H1 (cell line): ENCODE measurements at regions not wholly inside any gene's neighbourhood (a gene's known extent, or its start where the extent isn't known, plus 50 kb on each side); places are given as distances from the start of the nearest gene placed in this dataset.

Experiments used
- BACH1 ChIP-seq: IDR thresholded peaks from 2 replicates; pipeline ENCODE4 v1.6.1; 2012; ENCODE audit warnings: low read length, improper control_type of control experiment
- CBX8 ChIP-seq: fragments of 300-800, 300-1000 bp; sonication (generic); IDR thresholded peaks from 2 replicates; pipeline ENCODE4 v1.7.1; 2016; ENCODE audit warnings: low read depth, low read length, borderline replicate concordance
- CHD2 ChIP-seq: IDR thresholded peaks from 2 replicates; pipeline ENCODE4 v1.6.1; 2012; ENCODE audit warnings: low read length, improper control_type of control experiment
- CREB1 ChIP-seq: IDR thresholded peaks from 2 replicates; pipeline ENCODE4 v1.6.1; 2012; ENCODE audit warnings: inconsistent platforms
- EZH2 ChIP-seq: fragments of 200-600 bp; sonication (generic); IDR thresholded peaks from 2 replicates; pipeline ENCODE4 v1.7.1; 2012; ENCODE audit warnings: low read depth, mild to moderate bottlenecking, moderate library complexity, low read length, inconsistent platforms; ENCODE audit not compliant: severe bottlenecking
- HDAC6 ChIP-seq: IDR thresholded peaks from one replicate; pipeline ENCODE4 v1.7.1; 2012; ENCODE audit warnings: low read depth, mild to moderate bottlenecking, inconsistent platforms, low read length, moderate library complexity
- KDM5A ChIP-seq: fragments of 200-600 bp; IDR thresholded peaks from 2 replicates; pipeline ENCODE4 v1.7.1; 2012; ENCODE audit warnings: mild to moderate bottlenecking, low read length, inconsistent platforms, mixed read lengths
- POLR2A ChIP-seq, 2 experiments: IDR thresholded peaks; 1 replicate in 1 of 2; 2 replicates in 1 of 2; pipeline ENCODE4 v1.6.1; 2011; ENCODE audit warnings: low read depth in 2 of 2, low read length in 2 of 2, mild to moderate bottlenecking in 2 of 2; ENCODE audit errors: control extremely low read depth in 1 of 2
- POLR2AphosphoS5 ChIP-seq: IDR thresholded peaks from 2 replicates; pipeline ENCODE4 v1.6.1; 2011; ENCODE audit warnings: low read depth, low read length
- SP2 ChIP-seq: IDR thresholded peaks from 2 replicates; pipeline ENCODE4 v1.6.1; 2012; ENCODE audit warnings: mild to moderate bottlenecking, low read length, inconsistent platforms
- YY1 ChIP-seq: IDR thresholded peaks from 2 replicates; pipeline ENCODE4 v1.6.1; 2011; ENCODE audit warnings: low read depth, mild to moderate bottlenecking, low read length
- TF ChIP-seq, protein P1 (sequence below), 3 experiments: IDR thresholded peaks; 1 replicate in 2 of 3; 2 replicates in 1 of 3; pipeline versions ENCODE4 v1.5.1 to v1.6.1; 2011; ENCODE audit warnings: low read length in 3 of 3, mild to moderate bottlenecking in 3 of 3, inconsistent platforms in 2 of 3, low read depth in 1 of 3, moderate library complexity in 1 of 3; ENCODE audit not compliant: insufficient read depth in 1 of 3; ENCODE audit errors: control extremely low read depth in 1 of 3
- TF ChIP-seq, protein P2 (sequence below): IDR thresholded peaks from 2 replicates; pipeline ENCODE4 v1.6.1; 2012; ENCODE audit warnings: low read length, inconsistent platforms

DNA sequence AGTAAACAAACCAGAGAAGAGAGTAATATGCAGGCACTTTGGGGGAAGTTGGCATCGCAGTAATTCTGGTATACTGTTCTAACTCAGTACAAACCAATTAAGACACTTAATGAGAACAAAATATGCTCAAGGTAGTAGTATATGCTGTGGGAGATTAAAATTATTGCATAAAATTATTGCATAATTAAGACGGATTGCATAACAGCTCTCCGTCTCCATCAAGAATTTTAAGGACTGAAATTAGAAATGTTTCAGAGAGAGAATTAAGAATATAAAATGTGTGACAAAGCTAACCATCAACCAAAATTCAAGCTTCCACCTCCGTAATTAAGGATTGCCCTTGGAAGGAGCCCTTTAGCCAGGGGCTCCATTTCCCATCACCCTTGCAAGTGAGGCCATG is 428.5 kb downstream of the ETS1 start:
- no peak for TF ChIP-seq POLR2AphosphoS5
- no peak for TF ChIP-seq YY1
- TF ChIP-seq, protein P1, sequence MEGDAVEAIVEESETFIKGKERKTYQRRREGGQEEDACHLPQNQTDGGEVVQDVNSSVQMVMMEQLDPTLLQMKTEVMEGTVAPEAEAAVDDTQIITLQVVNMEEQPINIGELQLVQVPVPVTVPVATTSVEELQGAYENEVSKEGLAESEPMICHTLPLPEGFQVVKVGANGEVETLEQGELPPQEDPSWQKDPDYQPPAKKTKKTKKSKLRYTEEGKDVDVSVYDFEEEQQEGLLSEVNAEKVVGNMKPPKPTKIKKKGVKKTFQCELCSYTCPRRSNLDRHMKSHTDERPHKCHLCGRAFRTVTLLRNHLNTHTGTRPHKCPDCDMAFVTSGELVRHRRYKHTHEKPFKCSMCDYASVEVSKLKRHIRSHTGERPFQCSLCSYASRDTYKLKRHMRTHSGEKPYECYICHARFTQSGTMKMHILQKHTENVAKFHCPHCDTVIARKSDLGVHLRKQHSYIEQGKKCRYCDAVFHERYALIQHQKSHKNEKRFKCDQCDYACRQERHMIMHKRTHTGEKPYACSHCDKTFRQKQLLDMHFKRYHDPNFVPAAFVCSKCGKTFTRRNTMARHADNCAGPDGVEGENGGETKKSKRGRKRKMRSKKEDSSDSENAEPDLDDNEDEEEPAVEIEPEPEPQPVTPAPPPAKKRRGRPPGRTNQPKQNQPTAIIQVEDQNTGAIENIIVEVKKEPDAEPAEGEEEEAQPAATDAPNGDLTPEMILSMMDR (IDR thresholded peaks at IDR 0.05; ENCODE audit: control extremely low read depth in 1 of 3, insufficient read depth in 1 of 3, low read depth in 1 of 3, low read length in 3 of 3), result no peak
- TF ChIP-seq, protein P2, sequence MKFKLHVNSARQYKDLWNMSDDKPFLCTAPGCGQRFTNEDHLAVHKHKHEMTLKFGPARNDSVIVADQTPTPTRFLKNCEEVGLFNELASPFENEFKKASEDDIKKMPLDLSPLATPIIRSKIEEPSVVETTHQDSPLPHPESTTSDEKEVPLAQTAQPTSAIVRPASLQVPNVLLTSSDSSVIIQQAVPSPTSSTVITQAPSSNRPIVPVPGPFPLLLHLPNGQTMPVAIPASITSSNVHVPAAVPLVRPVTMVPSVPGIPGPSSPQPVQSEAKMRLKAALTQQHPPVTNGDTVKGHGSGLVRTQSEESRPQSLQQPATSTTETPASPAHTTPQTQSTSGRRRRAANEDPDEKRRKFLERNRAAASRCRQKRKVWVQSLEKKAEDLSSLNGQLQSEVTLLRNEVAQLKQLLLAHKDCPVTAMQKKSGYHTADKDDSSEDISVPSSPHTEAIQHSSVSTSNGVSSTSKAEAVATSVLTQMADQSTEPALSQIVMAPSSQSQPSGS, result no peak
- no peak for TF ChIP-seq EZH2
- no peak for TF ChIP-seq POLR2A (IDR thresholded peaks at IDR 0.05; ENCODE audit: control extremely low read depth in 1 of 2, low read depth in 2 of 2, low read length in 2 of 2)
- no peak for TF ChIP-seq SP2
- TF ChIP-seq CBX8, result no peak
- no peak for TF ChIP-seq KDM5A
- TF ChIP-seq BACH1, result no peak
- TF ChIP-seq CHD2, result no peak
- TF ChIP-seq CREB1, result no peak
- no peak for TF ChIP-seq HDAC6
